ENCODE measurements at regions not wholly inside any gene's neighbourhood (a gene's known extent, or its start where the extent isn't known, plus 50 kb on each side); places are given as distances from the start of the nearest gene placed in this dataset.

DNA sequence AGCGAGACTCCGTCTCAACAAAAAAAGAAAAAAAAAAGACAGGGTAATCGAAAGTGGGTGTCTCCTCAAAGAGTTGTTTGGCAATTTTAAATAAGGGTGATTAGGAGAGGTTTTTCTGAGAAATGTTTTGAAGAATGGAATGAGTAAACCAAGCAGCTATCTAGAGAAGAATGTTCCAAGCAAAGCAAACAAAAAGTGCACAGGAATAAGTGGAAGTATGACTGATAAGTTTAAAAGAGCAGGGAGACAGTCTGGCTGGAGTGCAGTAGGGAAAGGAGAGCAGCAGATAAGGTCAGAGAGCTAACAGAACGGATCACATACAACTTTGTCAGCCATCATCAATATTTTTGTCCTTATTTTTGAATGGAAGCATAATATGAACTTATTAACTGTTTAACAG lies 853.5 kb downstream of the TUSC7 start:
- TF ChIP-seq CTCF (IDR thresholded peaks at IDR 0.05) = no peak
- TF ChIP-seq POLR2A (IDR thresholded peaks at IDR 0.05) = no peak
